ENCODE measurements at regions not wholly inside any gene's neighbourhood (a gene's known extent, or its start where the extent isn't known, plus 50 kb on each side); places are given as distances from the start of the nearest gene placed in this dataset.

- TF ChIP-seq REST (IDR thresholded peaks at IDR 0.05; ENCODE audit: low read depth) (no peak), CEBPB (IDR thresholded peaks at IDR 0.05) (no peak), YY1 (IDR thresholded peaks at IDR 0.05; ENCODE audit: low read depth) (no peak), EP300 (IDR thresholded peaks at IDR 0.05; ENCODE audit: borderline replicate concordance) (no peak)
Measured at GRCh38 chr18:45378308-45378707, 237.0 kb upstream of the SLC14A2 start.
